Naive B cell (primary cell): ENCODE measurements at regions not wholly inside any gene's neighbourhood (a gene's known extent, or its start where the extent isn't known, plus 50 kb on each side); places are given as distances from the start of the nearest gene placed in this dataset.

ENCODE experiments used
- ATAC-seq, 2 donors: fragments of 150-1000 bp; cut with Tn5 transposase; 2 replicates each; pipeline ENCODE4 v1.10.0; 2021; ENCODE audit warnings: low read depth in 2 of 2, mild to moderate bottlenecking in 2 of 2, moderate library complexity in 2 of 2
- DNase-seq: peaks from one replicate; pipeline ENCODE4 v3.0.0; 2022
- H3K27ac Mint-ChIP-seq, 6 donors: one replicate each; pipeline ENCODE4 v1.8.0; 2020 to 2022; ENCODE audit warnings: mild to moderate bottlenecking in 6 of 6, mixed read lengths in 6 of 6, moderate library complexity in 5 of 6, inconsistent platforms in 2 of 6
- H3K27me3 Mint-ChIP-seq, 3 donors: one replicate each; pipeline ENCODE4 v1.8.0; 2021 to 2022; ENCODE audit warnings: mixed read lengths in 3 of 3, mild to moderate bottlenecking in 1 of 3
- H3K36me3 Mint-ChIP-seq, 2 donors: one replicate each; pipeline ENCODE4 v1.8.0; 2020 to 2022; ENCODE audit warnings: mixed read lengths in 2 of 2, inconsistent platforms in 1 of 2, mild to moderate bottlenecking in 1 of 2
- H3K4me1 Mint-ChIP-seq, 3 donors: one replicate each; pipeline ENCODE4 v1.8.0; 2020 to 2022; ENCODE audit warnings: mixed read lengths in 3 of 3, inconsistent platforms in 1 of 3, mild to moderate bottlenecking in 1 of 3, moderate library complexity in 1 of 3
- H3K4me3 Mint-ChIP-seq, 8 donors: one replicate each; pipeline ENCODE4 v1.8.0; 2020 to 2022; ENCODE audit warnings: mild to moderate bottlenecking in 8 of 8, mixed read lengths in 8 of 8, moderate library complexity in 8 of 8, inconsistent platforms in 2 of 8
- H3K9me3 Mint-ChIP-seq, 7 donors: one replicate each; pipeline ENCODE4 v1.8.0; 2020 to 2022; ENCODE audit warnings: mixed read lengths in 7 of 7, mild to moderate bottlenecking in 5 of 7, inconsistent platforms in 2 of 7, moderate library complexity in 1 of 7

GRCh38 chr6:44659726-44660125 is 272.2 kb downstream of the CDC5L start:
- ATAC-seq (no peak), DNase-seq (no peak)
- H3K4me1 Mint-ChIP-seq = peaks cover 4 to 6% (median 4%) of the 10 kb centered on the region in 3 donors
- H3K27me3 Mint-ChIP-seq = peaks cover 5 to 25% (median 12%) of the 10 kb centered on the region in 3 donors
- no peaks in the 10 kb centered on the region for H3K36me3 Mint-ChIP-seq
- H3K4me3 Mint-ChIP-seq = no peak overlapping the region
- H3K9me3 Mint-ChIP-seq = peaks cover 0 to 5% (median 2%) of the 10 kb centered on the region in 7 donors
- no peak overlapping the region for H3K27ac Mint-ChIP-seq

- no peak for DNase-seq
- no peak overlapping the region for H3K4me3 Mint-ChIP-seq
- H3K9me3 Mint-ChIP-seq = peaks cover 0 to 5% (median 2%) of the 10 kb centered on the region in 7 donors
- no peaks in the 10 kb centered on the region for H3K36me3 Mint-ChIP-seq
- H3K27me3 Mint-ChIP-seq = peaks cover 0 to 16% (median 5%) of the 10 kb centered on the region in 3 donors
- no peaks in the 10 kb centered on the region for H3K4me1 Mint-ChIP-seq
- ATAC-seq = no peak
- no peak overlapping the region for H3K27ac Mint-ChIP-seq
Measured at GRCh38 chr6:44660561-44661220, 273.2 kb downstream of the CDC5L start.

GRCh38 chr6:44661221-44662008 is 273.9 kb downstream of the CDC5L start:
- H3K4me1 Mint-ChIP-seq = no peaks in the 10 kb centered on the region
- peaks cover 0 to 16% (median 5%) of the 10 kb centered on the region in 3 donors for H3K27me3 Mint-ChIP-seq
- H3K9me3 Mint-ChIP-seq = peaks cover 0 to 5% (median 2%) of the 10 kb centered on the region in 7 donors
- ATAC-seq (no peak), DNase-seq (no peak)
- no peak overlapping the region for H3K4me3 Mint-ChIP-seq
- H3K27ac Mint-ChIP-seq = no peak overlapping the region
- no peaks in the 10 kb centered on the region for H3K36me3 Mint-ChIP-seq

- Mint-ChIP-seq H3K4me1 (peaks cover 0 to 10% (median 0%) of the 10 kb centered on the region in 3 donors), H3K27ac (no peak overlapping the region), H3K27me3 (peaks cover 4 to 18% (median 5%) of the 10 kb centered on the region in 3 donors), H3K36me3 (no peaks in the 10 kb centered on the region), H3K4me3 (no peak overlapping the region), H3K9me3 (peaks cover 0 to 5% (median 2%) of the 10 kb centered on the region in 7 donors)
- ATAC-seq (no peak), DNase-seq (no peak)
Measured at GRCh38 chr6:44662461-44663121, 275.1 kb downstream of the CDC5L start.

GRCh38 chr6:44663860-44664634 is 276.5 kb downstream of the CDC5L start:
- Mint-ChIP-seq H3K4me1 (peaks cover 0 to 14% (median 0%) of the 10 kb centered on the region in 3 donors), H3K36me3 (no peaks in the 10 kb centered on the region), H3K27ac (no peak overlapping the region), H3K27me3 (peaks cover 4 to 23% (median 10%) of the 10 kb centered on the region in 3 donors), H3K9me3 (no peaks in the 10 kb centered on the region), H3K4me3 (no peak overlapping the region)
- ATAC-seq (no peak), DNase-seq (no peak)

- DNase-seq = no peak
- ATAC-seq = no peak
- H3K4me3 Mint-ChIP-seq = no peak overlapping the region
- no peak overlapping the region for H3K27ac Mint-ChIP-seq
- no peaks in the 10 kb centered on the region for H3K36me3 Mint-ChIP-seq
- no peaks in the 10 kb centered on the region for H3K9me3 Mint-ChIP-seq
- H3K27me3 Mint-ChIP-seq = peaks cover 4 to 22% (median 10%) of the 10 kb centered on the region in 3 donors
- peaks cover 0 to 14% (median 0%) of the 10 kb centered on the region in 3 donors for H3K4me1 Mint-ChIP-seq
Measured at GRCh38 chr6:44664716-44665115, 277.2 kb downstream of the CDC5L start.

- H3K9me3 Mint-ChIP-seq = no peaks in the 10 kb centered on the region
- H3K4me3 Mint-ChIP-seq = no peak overlapping the region
- H3K36me3 Mint-ChIP-seq = no peaks in the 10 kb centered on the region
- no peak for ATAC-seq
- DNase-seq = no peak
- H3K27me3 Mint-ChIP-seq = peaks cover 4 to 18% (median 10%) of the 10 kb centered on the region in 3 donors
- H3K27ac Mint-ChIP-seq = no peak overlapping the region
- peaks cover 0 to 14% (median 0%) of the 10 kb centered on the region in 3 donors for H3K4me1 Mint-ChIP-seq
Measured at GRCh38 chr6:44665143-44665542, 277.6 kb downstream of the CDC5L start.

GRCh38 chr6:44665683-44666082 is 278.2 kb downstream of the CDC5L start:
- no peaks in the 10 kb centered on the region for H3K36me3 Mint-ChIP-seq
- H3K27ac Mint-ChIP-seq = no peak overlapping the region
- no peaks in the 10 kb centered on the region for H3K9me3 Mint-ChIP-seq
- H3K27me3 Mint-ChIP-seq = peaks cover 4 to 14% (median 10%) of the 10 kb centered on the region in 3 donors
- no peak for ATAC-seq
- DNase-seq = no peak
- H3K4me1 Mint-ChIP-seq = peaks cover 0 to 14% (median 0%) of the 10 kb centered on the region in 3 donors
- no peak overlapping the region for H3K4me3 Mint-ChIP-seq

- H3K27ac Mint-ChIP-seq = no peak overlapping the region
- H3K27me3 Mint-ChIP-seq = peaks cover 4 to 15% (median 10%) of the 10 kb centered on the region in 3 donors
- no peaks in the 10 kb centered on the region for H3K36me3 Mint-ChIP-seq
- ATAC-seq = no peak
- no peak overlapping the region for H3K4me3 Mint-ChIP-seq
- no peaks in the 10 kb centered on the region for H3K9me3 Mint-ChIP-seq
- DNase-seq = no peak
- peaks cover 0 to 14% (median 0%) of the 10 kb centered on the region in 3 donors for H3K4me1 Mint-ChIP-seq
Measured at GRCh38 chr6:44666324-44666723, 278.8 kb downstream of the CDC5L start.

GRCh38 chr6:44667226-44667625 is 279.7 kb downstream of the CDC5L start:
- DNase-seq = no peak
- Mint-ChIP-seq H3K4me3 (no peak overlapping the region), H3K27me3 (peaks cover 4 to 23% (median 18%) of the 10 kb centered on the region in 3 donors), H3K9me3 (no peaks in the 10 kb centered on the region), H3K36me3 (no peaks in the 10 kb centered on the region), H3K27ac (no peak overlapping the region), H3K4me1 (peaks cover 0 to 14% (median 0%) of the 10 kb centered on the region in 3 donors)
- ATAC-seq = no peak

GRCh38 chr6:44667668-44668390 is 280.3 kb downstream of the CDC5L start:
- Mint-ChIP-seq H3K4me1 (peaks cover 0 to 14% (median 0%) of the 10 kb centered on the region in 3 donors), H3K27me3 (peaks cover 4 to 23% (median 18%) of the 10 kb centered on the region in 3 donors), H3K27ac (no peak overlapping the region), H3K9me3 (no peaks in the 10 kb centered on the region), H3K4me3 (no peak overlapping the region), H3K36me3 (no peaks in the 10 kb centered on the region)
- ATAC-seq = no peak
- DNase-seq = no peak

GRCh38 chr6:44668391-44668930 is 281.0 kb downstream of the CDC5L start:
- Mint-ChIP-seq H3K27me3 (peaks cover 4 to 23% (median 13%) of the 10 kb centered on the region in 3 donors), H3K27ac (no peak overlapping the region)

More at GRCh38 chr6:44668391-44668930, 281.0 kb downstream of the CDC5L start:
- ATAC-seq = no peak
- Mint-ChIP-seq H3K9me3 (no peaks in the 10 kb centered on the region), H3K4me3 (no peak overlapping the region), H3K36me3 (no peaks in the 10 kb centered on the region), H3K4me1 (peaks cover 0 to 14% (median 0%) of the 10 kb centered on the region in 3 donors)
- DNase-seq = no peak
